HG02763 (cell line): ENCODE measurements at regions not wholly inside any gene's neighbourhood (a gene's known extent, or its start where the extent isn't known, plus 50 kb on each side); places are given as distances from the start of the nearest gene placed in this dataset.
A peak's percentile ranks its signal among the peaks of the same experiment; 100 is the strongest.
"Not testable (repeated sequence)": the region's sequence is repeated elsewhere in the genome, so short reads cannot be mapped to it uniquely, and the experiment has no call there.

Source experiments
- ATAC-seq: cut with Tn5 transposase; IDR thresholded peaks from one replicate; pipeline ENCODE4 v1.9.1; 2021; ENCODE audit warnings: mild to moderate bottlenecking, moderate library complexity; ENCODE audit not compliant: unreplicated experiment

- ATAC-seq = no peak
Measured at GRCh38 chr12:89230376-89231315, 121.7 kb downstream of the DUSP6 start.

DNA sequence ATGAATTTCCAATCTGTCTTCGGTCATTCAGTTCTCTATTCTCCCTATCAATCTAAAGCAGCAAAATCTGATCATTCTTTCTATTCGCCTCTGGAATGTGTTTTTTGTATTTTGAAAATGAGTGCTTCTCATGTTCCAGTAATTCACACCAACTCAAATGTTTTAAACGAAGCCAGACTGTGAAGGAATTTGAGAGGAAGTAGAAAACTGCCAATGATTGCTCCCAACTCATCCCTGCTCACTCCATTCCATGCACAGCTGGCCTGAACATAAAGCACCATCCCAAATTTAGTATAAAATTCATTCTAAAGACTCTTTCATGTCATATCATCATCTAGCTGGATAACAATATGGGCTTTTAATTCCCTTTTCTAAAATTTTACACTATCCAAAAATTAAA is 123.8 kb downstream of the DUSP6 start:
- ATAC-seq = no peak

DNA sequence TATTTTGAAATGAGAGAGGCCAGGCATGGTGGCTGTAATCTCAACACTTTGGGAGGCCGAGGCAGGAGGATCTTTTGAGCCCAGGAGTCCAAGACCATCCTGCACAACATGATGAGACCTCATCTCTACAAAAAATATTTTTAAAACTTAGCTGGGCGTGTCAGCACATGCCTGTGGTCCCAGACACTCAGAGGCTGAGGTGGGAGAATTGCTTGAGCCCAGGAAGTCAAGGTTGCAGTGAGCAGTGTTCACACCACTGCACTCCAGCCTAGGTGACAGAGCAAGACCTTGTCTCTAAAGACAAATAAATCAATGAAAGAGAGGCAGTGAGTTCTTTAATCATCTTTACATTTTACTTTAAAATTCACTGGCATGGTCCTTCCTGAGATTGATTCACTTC is 124.5 kb downstream of the DUSP6 start:
- no peak for ATAC-seq

- ATAC-seq = peak; percentile 47
Measured at GRCh38 chr12:89225808-89226411, 126.4 kb downstream of the DUSP6 start.

DNA sequence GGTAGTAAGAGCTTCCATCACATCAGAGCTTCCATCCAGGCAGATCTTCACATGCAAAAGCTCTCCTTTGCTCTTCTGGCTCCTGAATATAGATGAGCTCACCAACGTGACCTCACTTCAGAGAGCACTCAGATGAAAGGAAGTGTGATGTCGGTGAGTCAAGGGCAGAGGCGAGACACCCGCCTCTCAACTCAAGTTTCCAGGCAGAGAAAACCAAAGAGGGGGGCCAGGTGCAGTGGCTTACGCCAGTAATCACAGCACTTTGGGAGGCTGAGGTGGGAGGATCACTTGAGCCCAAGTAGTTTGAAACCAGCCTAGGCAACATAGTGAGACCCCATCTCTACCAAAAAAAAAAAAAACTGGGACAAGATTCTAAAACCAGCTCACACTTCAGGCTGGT is 126.9 kb downstream of the DUSP6 start:
- ATAC-seq = peak; percentile 61

GRCh38 chr12:89222580-89222979 is 129.7 kb downstream of the DUSP6 start:
- ATAC-seq = not testable (repeated sequence)

DNA sequence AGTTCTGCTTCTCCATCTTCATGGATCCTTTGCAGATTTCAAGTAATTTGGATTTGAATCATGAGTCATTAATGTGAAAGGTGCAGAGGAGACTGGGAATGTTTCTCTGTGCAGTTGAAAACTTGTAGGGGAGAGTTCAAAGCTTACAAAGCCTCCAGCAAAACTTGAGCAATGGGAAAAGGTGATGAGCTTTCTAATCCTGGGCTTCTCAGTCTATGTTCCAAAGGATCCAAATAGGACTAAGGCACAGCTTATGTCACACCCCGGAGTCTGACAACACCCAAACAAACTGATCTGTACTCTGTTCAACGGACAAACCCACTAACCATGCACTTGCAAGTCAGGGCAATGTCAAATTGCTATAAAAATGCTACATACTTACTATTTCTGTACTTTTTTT is 134.8 kb downstream of the DUSP6 start:
- no peak for ATAC-seq

- ATAC-seq = no peak
Measured at GRCh38 chr12:89216211-89216952, 135.9 kb downstream of the DUSP6 start.

GRCh38 chr12:89215196-89215595 is 137.1 kb downstream of the DUSP6 start:
- ATAC-seq = no peak

GRCh38 chr12:89213747-89214146 is 138.6 kb downstream of the DUSP6 start:
- ATAC-seq = no peak

DNA sequence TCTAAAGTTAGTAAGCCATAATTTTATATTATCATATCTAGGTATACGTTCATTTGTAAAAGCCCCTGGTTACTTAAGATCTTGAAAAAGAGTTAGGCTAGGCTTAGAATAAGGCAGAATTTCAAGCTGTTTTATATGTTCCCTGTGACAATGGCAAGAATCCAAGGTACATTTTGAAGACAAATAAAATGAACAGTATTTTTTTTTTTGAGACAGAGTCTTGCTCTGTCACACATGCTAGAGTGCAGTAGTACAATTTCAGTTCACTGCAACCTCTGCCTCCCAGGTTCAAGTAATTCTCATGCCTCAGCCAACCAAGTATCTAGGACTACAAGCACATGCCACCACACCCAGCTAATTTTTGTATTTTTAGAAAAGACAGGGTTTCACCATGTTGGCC is 139.2 kb downstream of the DUSP6 start:
- ATAC-seq = no peak

DNA sequence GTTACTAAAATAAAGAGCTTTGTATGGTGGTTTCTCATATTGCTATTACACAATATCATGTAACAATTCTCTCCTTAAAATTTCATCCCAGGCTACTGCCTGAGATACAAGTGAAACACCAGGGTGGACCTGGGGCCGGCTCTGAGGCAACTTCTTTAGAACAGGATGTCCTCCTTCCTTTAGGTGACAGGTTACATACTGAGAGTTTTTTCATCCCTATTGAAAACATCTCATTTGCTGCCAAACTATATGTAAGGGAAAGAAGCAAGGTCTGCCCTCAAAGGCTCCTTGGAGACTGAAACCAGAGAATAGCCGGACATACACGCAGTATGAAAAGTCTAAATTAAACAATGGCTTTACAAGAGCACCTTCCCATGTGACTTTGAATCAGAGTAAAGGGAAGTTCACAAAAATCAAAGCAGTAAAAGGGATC is 139.9 kb downstream of the DUSP6 start:
- no peak for ATAC-seq

- ATAC-seq = no peak
Measured at GRCh38 chr12:89211456-89211855, 140.8 kb downstream of the DUSP6 start.

DNA sequence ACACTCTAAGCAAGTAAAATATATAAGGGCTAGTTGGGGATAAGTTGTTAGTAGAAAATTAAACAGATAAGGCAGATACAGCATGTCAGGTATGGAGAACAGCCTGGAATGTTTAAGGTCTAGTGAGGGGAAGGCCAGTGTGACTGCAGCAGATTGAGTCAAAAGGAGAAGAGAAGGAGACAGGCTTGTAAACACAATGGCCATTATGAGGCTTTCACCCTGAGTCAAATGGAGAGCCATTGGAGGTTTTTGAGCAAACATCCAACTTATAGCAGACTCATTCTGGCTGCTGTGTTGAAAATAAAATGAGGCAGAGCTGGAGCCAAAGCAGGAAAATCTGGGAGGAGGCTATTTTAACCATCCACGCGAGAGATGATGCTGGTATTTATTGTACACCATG is 142.0 kb downstream of the DUSP6 start:
- ATAC-seq = no peak

GRCh38 chr12:89208661-89209096 is 143.6 kb downstream of the DUSP6 start:
- ATAC-seq = no peak

- no peak for ATAC-seq
Measured at GRCh38 chr12:89206390-89206789, 145.9 kb downstream of the DUSP6 start.

DNA sequence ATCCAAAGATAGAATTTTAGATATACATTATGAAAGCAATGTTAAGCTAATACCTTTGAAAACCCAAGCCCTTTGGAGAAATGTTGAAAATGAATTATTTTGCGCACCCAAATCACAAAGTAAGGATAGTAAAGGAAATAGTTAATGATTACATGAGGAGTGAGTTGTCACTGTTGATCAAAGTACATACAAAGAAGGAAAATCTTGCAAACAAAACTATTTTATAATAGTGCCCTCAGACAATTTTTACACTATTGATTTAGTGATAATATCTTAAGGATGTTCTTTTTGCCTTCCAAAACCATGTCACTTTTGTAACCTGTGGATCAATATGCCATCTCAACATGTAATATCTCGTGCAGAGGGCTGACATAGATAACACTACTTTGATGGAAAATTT is 146.8 kb downstream of the DUSP6 start:
- no peak for ATAC-seq

DNA sequence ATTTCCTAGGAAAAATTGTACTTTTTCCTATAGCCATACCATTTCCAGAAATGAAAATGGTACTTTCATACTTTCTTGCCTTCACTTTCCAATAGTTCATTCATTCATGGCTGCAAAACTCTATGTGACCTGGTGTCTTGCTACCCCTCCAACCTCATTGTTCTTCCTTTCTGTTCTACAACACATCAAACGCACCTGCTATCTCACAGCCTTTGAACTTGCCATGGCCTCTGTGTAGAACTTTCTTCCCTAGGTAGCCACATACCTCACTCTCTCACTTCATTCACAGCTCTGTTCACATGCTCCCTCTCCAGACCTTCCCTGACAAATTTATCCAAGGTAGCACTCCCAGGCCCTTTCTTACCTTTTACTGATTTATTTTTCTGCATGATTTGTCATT is 149.2 kb downstream of the DUSP6 start:
- no peak for ATAC-seq

GRCh38 chr12:89200217-89200616 is 152.1 kb downstream of the DUSP6 start:
- ATAC-seq = no peak

- no peak for ATAC-seq
Measured at GRCh38 chr12:89195470-89195869, 156.8 kb downstream of the DUSP6 start.

DNA sequence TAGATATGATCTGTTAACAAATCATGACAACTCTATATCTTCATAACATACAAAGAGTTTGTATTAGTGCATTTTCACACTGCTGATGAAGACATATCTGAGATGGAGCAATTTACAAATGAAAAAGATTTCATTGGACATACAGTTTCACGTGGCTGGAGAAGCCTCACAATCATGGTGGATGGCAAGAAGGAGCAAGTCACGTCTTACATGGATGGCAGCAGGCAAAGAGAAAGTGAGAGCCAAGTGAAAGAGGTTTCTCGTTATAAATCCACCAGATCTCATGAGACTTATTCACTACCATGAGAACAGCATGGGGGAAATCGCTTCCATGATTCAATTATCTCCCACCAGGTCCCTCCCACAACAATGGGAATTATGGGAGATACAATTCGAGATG is 157.6 kb downstream of the DUSP6 start:
- ATAC-seq = no peak

GRCh38 chr12:89192429-89192828 is 159.9 kb downstream of the DUSP6 start:
- no peak for ATAC-seq
